ENCODE measurements at regions not wholly inside any gene's neighbourhood (a gene's known extent, or its start where the extent isn't known, plus 50 kb on each side); places are given as distances from the start of the nearest gene placed in this dataset.

DNA sequence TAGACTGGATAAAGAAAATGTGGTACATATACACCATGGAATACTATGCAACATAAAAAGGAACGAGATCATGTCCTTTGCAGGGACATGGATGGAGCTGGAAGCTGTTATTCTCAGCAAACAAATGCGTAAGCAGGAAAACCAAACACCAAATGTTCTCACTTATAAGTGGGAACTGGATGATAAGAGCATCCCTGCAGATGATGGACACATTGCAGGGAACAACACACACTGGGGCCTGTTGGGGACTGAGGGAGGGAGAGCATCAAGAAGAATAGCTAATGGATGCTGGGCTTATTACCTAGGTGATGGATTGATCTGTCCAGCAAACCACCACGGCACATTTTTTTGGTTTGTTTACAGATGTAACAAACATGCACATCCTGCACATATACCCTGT lies 470.5 kb upstream of the CITED2 start:
- no peak for DNase-seq

DNA sequence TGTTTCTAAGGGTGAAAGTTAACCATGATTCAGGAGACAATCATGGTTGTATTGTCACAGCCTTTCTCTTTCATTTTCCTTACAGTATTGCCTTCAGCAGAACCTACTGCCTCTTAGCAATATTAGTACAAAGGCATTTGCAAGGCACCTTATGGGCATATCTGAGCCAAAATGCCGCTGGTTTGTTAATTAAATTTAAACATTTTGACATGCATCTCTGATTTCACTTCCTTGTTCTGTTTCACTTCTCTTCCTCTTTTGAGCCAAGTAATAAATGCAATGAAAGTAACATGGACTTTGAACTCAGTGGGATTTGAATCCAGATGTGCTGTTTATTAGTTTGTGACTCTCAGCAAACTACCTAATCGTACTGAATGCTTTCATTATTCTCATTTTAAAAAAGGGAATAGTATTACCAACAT lies 467.4 kb upstream of the CITED2 start:
- DNase-seq: no peak

DNA sequence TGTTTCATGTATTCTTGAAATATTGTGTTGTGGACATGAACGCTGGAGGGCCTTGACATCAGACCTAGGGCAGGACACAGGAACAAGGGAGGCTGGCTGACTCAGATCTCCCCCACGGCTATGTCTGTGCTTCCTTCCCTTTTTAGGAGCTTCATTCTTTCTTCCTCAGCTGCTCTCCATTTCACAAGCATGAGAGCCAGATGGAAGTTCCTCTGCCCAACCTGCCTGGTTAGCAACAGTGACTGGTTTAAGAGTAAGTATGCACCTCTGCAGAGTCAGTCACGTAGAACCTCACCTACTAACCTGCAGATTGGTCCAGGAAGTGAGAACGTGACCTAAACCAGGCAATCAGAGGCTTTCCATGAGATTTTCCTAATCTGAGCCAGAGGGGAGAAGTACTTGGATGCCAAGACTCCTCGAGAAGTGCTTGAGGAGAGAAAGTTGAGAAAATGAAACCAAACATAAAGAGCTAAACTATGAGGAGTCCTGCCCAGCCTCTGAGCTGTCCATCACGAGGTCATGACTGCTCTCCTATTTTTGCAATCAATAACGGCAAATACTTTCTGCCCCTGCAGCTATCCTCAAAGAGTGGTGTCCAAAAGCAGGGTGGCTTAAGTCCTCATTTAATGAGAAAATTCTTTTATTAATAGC lies 465.2 kb upstream of the CITED2 start:
- DNase-seq: no peak

DNA sequence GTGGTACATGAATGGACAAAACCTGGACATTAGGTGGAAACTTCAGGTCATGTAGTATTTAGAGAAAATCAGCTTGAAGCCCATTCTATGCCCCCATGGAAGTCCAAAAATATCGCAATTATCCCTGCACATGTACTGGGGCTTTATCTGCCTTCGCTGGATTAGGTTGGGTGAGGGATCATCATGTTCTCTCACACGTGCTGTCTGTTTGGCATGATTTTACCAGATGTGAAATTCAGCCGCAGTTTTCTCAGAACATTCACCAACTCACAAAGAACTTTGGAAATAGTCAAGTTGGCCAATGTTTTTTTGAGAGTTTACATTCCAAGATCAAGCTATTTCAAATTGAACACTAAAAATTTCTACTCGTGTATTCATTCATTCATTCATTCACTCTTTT lies 459.8 kb upstream of the CITED2 start:
- no peak for DNase-seq

DNA sequence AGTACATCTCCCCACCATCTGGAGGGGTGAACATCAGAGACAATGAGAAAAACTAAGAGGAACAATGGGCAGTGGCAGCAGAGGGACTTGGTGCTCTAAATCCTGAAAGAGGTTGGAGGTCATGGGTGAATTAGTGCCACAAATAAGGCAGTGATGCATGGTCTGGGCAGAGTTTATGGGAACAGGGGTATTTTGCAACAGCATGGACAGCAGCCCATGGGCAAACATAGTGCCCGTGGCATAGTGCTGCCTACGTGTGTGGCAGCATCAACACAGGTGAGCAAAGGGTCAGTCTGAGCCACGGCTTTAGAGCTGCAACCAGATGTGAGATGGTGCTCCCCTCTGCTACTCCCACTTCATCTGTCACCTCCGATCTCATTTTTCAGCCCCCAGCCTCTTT lies 459.1 kb upstream of the CITED2 start:
- DNase-seq: no peak

DNA sequence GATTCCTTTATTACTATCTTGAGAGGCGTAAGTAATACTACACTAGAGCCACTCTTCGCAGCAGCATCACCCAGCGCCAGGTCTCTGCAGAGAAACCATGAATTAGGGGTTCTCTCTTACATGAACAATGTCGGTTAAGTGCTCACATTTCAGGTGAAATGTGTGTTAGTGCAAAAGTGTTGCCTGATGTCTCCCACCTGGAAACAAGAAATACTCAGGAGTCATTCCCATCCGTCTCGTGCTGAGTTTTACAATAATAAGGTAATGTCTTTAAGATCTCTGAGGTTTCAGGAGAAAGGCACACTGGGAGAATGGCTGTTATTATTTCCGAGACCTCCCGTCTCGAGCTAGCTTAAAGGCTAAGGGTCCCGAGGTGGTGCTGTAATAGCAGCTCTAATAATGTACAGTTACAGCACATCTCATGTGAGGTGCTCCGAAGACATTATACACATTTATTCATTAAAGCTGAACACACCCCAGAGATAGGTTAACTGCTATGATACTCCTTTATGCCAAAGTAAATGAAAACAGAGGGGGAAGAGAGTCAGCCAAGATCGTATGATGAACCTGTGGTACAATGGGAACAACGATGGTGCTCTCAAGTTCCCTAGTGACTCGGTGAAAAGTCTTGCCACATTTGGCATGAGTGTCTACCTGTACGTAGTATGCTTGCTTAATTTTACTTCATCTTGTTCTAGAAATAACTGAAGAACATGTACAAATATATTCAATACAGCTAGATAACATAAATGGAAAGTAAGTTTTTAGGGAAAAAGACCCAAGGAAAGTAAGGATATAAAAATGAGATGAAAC lies 458.3 kb upstream of the CITED2 start:
- no peak for DNase-seq

DNA sequence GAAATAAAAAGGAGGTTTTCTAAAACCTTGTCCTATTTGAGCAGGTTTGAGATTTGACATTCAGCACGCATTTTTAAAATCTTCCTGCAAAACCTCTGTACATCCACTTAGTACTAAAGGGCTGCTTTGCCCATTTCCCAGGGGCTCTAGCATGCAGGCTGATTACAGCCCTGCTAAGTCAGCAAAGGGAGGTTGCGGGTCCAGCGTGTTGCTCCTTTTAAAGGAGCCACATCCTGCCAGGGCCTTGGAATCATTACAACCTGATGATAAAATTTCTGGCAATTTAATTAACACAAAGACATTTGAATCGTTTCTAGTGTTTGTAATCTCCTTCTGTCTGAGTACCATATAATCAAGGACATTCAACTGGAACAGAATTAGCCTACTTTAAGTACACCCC lies 455.1 kb upstream of the CITED2 start:
- no peak for DNase-seq

DNA sequence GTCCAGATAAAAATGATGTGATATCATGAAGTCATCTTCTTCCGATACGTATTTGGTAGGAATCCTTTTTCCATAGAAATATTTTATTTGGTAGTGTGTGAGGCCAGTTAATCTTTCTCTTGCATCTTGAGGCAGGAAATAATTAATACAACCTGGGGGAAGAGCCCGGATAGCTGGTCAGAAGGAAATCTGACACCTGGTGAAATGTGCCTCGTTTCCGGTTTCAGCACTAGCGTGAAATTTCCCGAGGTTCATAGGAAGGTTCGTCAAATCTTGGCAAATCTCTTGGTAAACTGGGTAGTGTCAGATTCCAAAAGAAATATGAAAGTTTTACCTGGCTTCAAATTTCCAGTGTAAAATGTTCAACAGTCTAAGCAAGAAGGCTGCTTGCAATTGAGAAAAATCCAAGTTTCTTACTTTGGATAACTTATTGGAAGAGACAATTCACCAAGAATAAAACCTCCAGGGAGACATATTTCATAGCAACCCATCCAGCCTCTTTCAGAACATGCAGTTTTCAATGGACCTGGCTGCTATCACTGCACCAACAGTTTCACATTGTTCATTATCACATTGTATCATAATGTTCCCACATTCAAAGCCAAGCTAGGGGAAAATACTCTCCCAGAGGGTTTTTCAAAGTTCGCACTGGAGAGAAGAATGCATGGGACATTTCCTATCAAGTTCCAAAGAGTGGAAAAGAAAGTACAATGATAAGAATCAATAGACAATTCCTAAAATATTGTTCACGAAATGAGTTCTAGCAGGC lies 454.5 kb upstream of the CITED2 start:
- no peak for DNase-seq

DNA sequence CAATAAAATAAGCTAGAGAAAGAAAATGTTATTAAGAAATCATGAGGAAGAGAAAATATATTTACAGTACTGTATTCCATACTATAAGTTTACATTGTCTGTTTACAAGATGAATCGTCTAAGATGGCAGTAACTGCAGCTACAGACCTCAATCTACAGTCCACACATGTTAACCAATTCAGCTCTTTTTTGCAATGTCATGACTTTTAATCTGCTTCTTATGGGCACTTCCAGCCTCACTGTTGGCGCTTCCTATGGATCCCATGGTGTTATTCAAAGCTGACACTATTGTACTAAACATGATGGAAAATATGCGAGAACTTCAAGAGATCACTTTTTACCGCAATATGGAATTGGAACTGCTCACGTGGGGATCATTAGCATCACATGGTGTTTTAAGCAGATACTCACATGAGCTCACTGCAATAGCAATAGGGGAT lies 451.5 kb upstream of the CITED2 start:
- no peak for DNase-seq

DNA sequence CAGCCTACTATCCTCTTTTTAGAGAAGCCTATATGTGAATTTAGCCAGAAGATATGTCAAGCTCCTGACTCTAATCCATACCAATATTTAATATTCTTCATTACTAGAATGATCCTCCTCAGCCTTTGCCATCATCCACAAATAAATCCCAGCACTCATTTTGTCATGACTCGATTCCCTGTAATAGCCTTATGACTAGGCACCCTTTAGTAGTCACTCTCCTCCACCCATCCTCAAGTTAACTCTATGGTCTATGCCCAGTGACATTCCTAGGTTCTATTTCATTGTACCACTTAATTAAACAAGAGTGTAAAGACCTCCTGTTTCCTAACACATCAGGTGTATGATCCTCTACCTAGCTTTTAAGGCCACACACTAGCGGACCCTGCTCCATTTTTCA lies 450.4 kb upstream of the CITED2 start:
- no peak for DNase-seq

DNA sequence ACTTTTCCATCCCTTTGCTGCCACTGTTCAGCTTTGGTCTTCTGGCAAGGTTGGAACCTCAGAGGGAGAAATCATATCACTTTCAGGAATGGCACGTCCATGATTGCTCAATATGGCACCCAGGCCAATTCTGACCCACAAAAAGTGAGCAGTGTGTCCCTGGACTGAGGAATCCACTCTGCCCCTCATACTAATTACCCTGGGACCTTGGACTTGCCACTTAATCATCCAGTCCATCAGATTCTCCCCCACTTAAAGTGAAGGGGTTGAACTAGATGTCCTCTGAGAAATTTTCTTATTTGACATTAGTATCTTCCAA lies 449.3 kb upstream of the CITED2 start:
- no peak for DNase-seq

DNA sequence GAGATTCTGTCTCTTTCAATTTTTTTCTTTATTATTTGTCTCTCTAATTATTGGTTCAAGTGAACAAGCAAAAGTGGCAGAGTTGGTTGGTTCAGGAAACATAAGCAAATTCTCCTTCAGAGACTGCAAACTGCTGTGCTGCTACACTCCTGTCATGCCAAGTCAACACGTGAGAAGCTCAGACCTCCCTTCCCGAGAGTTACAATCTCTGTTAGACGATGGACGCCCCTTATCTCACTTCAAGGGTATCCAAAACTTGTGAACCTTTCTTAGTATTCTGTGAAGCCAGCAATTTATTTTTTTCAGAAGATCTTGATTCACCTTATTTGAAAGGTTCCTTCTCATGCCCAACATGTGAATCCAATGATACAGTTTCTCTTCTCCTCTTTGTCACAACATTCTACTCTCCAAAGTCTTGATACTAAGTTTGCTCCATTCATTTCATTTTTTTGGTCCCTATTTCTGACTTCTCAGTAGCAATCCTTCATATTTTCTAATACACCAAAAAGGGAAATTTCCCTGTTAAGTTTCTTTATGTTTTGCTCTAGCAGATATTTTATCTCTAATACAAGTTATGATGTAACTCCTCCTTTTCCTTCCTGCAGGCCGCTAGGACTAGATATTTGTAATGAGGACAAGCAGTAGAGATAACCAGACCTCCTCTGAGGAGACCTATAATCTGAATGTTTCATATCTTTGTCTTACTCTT lies 448.8 kb upstream of the CITED2 start:
- no peak for DNase-seq

DNA sequence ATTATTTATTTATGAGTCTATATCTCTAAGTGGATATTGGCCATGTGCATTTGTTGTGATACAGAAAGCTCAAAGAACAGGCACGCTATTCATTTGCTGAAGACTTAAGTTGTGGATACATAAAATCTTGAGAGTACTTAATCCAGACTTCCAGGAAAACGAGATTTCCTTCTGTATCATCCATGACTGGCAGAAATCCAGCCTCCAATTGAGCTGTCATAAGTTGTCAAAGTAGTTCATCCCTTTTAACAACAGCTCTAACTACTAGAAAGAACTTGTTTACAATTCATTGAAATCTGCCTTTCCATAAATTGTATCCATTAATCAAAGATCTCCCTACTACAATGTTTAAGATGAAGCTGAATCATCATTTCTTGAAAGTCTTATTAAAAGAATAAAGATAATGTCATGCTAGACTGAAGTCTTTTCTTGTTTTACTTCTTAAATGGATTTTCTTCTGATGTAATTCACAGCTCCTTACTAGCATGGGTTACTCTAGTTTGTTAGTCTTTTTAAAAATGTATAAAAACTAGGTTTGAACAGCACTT lies 447.3 kb upstream of the CITED2 start:
- no peak for DNase-seq

DNA sequence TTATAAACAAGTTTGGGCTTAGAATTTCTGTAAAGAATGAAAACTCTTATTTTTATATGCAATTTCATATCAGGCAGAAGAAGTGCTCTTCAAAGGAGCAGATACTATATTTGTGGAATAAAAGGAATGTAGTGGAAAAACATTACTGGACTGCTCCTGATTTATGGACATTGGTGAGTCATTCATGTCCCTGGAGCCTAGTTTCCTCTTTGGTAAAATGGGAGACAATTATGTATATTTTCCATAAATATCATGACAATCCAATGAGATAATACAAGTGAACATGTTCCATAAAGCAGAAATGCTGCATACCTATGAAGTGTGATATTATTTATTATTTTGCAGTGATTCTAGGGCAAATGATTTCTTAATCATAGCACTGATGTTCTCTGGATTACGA lies 445.8 kb upstream of the CITED2 start:
- no peak for DNase-seq

DNA sequence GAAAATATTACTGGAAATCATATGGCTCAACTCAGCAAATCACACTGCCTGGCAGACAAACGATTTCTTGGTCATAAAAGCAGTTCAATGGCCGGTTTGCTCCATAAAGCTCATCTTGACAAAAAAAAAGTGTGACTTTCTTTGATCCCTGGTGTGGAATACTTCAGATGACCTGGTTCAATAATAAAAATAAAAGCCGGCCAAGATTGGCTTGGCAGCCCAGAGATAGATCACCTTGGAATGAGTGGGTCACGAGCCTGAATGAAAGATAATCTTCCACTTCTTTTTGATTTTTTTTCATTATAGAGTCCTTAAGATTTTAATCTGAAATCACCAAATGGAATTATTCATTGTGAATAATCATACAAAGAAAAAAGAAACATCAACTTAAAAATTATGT lies 445.3 kb upstream of the CITED2 start:
- DNase-seq: no peak

DNA sequence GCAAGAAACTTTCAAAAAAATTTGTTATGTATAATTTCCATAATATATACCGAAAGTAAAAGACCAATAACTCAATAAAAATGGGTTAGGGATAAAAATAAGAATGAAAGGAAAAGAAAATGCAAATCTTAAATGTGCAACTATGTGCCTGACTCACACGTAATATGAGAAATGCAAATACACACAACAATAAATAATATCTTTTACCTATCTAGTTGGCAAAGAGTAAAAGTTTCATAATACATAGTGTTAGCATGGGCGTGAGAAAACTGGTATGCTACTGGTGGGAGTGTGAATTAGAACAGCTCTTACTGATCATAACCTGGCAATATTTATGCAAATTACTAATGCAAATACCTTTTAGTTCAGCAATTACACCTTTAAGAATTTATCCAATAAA lies 438.5 kb upstream of the CITED2 start:
- DNase-seq: no peak

DNA sequence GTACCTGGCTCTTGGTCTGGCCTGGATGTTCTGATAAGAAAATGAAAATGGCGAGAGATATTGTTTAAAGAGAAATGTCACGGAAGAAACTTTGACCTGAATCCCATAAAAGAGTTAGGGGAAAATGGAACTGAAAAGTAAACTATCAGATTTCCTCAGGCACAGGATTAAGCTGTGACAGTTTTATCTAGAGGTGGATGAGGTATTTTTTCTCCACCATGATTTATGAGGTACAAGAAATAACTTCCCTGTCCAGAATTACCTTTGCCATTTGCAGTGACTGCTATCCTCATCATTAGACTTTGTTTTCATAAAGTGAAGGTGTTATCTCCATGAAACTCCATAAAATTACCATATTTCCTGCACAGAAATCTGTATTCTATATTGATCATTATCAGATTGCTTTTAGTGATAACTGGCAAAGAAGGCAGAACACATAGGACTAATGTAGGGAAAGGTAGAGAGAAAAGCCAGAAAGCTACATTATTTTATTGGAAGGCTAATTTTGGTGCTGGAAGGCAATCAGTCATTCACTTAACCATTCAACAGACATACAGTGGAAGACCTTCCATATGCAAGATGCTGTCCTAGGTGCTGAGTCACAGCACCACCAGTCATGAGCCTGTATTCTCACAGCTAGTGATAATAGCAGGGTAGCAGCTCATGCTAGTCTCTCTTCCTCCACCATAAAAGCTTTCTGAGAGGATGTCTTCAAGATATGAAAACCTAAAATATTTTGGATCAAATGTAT lies 427.3 kb upstream of the CITED2 start:
- no peak for DNase-seq

DNA sequence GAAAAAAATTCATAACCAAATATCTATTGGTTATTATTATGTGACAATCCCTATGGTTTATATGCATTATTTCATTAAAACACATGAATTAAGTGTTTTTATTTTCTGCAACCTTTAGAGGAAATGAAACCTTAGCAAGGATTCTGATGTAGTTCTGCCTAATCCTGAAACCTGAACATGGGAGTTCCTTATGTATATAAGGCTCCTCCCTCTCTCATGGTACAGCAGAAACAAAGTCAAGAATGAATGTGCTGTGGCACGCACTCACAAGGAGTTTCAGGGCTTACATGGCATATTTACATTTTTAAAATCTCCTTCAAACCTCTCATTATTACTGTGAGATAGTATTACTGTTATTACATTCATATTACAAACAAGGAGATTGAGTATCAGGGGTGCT lies 426.4 kb upstream of the CITED2 start:
- no peak for DNase-seq

DNA sequence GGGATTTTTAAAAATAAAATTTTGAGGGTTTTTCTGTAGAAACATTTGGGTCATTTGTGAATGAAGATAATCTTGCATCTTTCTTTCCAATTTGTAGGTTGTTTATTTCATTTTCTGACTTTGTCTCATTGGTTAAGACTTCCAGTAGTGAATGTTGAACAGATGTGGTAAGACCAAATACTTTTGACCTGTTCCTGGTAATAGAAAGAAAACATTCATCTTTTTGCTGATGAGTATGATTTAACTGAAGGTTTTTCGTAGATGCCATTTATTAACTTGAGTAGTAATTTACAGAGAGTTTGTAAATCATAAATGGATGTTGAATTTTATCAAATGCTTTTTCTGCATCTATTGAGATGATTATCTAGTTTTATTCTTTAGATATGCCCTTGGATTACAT lies 416.1 kb upstream of the CITED2 start:
- no peak for DNase-seq

DNA sequence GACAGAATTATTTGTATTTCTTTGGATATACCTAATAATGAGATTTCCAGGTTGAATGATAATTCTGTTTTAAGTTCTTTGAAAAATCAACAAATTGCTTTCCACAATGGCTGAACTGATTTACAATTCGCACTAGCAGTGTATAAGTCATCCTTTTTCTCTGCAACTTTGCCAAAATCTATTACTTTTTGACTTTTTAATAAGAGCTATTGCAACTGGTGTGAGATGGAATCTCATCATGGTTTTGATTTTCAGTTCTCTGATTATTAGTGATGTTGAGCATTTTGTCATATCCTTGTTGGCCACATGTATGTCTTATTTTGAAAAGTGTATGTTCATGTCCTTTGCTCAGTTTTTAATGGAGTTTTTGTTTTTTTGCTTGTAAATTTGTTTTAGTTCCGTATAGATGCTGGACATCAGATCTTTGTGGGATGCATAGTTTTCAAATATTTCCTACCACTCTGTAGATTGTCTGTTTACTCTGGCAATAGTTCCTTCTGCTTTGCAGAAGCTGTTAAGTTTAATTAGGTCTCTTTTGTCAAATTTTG lies 409.8 kb upstream of the CITED2 start:
- no peak for DNase-seq

DNA sequence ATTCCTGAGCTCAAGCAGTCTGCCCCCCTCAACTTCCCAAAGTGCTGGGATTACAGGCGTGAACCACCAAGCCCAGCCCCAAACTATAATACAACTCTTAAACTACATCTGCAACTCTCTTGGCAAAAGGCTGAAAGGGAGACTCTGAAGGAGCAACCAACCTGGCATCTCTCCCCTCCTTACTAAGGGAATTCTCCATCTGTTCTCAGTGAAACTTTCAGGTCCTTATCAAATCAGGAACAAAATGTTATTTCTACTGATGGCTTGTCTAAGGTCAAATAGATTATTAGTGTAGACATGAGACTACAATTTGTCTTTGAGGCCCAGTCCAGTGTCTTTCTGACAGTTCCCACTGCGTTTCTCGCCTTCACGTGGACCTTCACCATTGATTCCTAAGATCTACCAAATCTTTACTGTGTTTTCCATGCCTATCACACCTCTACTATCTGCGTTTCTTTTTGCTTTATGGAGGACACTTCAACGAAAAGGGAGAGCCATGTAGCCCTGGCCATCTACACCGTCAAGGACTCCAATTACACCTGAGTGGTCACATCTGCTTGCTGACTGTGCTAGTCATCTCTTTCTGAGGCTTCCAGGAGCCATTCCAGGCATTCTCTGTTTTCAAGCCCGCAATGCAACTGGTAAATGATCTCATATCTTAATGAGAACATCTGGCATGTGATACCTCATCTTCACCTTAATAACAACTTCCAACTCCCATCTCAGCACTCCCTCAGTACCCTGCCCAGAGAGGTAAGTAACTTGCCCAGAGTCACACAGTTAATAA lies 405.7 kb upstream of the CITED2 start:
- no peak for DNase-seq

All from stimulated activated CD4-positive, alpha-beta T cell treated with anti-CD3 and anti-CD28 coated beads, Interleukin-15, amount 100 ng/mL, for 24 hours (primary cell).